HL-60 (cell line): ENCODE measurements at regions not wholly inside any gene's neighbourhood (a gene's known extent, or its start where the extent isn't known, plus 50 kb on each side); places are given as distances from the start of the nearest gene placed in this dataset.
"Not testable (repeated sequence)": the region's sequence is repeated elsewhere in the genome, so short reads cannot be mapped to it uniquely, and the experiment has no call there.

Source experiments
- DNase-seq, 2 experiments: peaks; one replicate each; pipeline ENCODE4 v3.0.0-alpha.2; 2010 to 2020; ENCODE audit warnings: low read depth in 1 of 2, low spot score in 1 of 2
- H3K27ac ChIP-seq: fragments of 250-450 bp; sonication (Bioruptor Pico); replicated peaks from 2 replicates; pipeline ENCODE4 v1.5.1; 2020; ENCODE audit warnings: mild to moderate bottlenecking, moderate library complexity
- H3K27me3 ChIP-seq: fragments of 250-450 bp; sonication (Bioruptor Pico); 2 replicates; pipeline ENCODE4 v1.5.1; 2021; ENCODE audit warnings: mild to moderate bottlenecking, moderate library complexity; ENCODE audit not compliant: insufficient read depth, poor library complexity, severe bottlenecking
- H3K4me3 ChIP-seq: replicated peaks from 2 replicates; pipeline ENCODE4 v1.5.1; 2011; ENCODE audit warnings: mild to moderate bottlenecking, control low read depth, low read length; ENCODE audit not compliant: insufficient read depth
- CTCF ChIP-seq: IDR thresholded peaks from one replicate; pipeline ENCODE4 v1.5.1; 2011; ENCODE audit warnings: low read length, control low read depth, inconsistent platforms; ENCODE audit not compliant: insufficient read depth
- GABPA ChIP-seq: IDR thresholded peaks from 2 replicates; pipeline ENCODE4 v1.6.1; 2012; ENCODE audit warnings: low read depth
- POLR2AphosphoS5 ChIP-seq: IDR thresholded peaks from 2 replicates; pipeline ENCODE4 v1.6.1; 2012; ENCODE audit warnings: low read depth
- REST ChIP-seq: IDR thresholded peaks from 2 replicates; pipeline ENCODE4 v1.6.1; 2012; ENCODE audit warnings: low read depth; ENCODE audit not compliant: insufficient replicate concordance
- SPI1 ChIP-seq: IDR thresholded peaks from 2 replicates; pipeline ENCODE4 v1.6.1; 2012; ENCODE audit warnings: low read depth, mild to moderate bottlenecking, borderline replicate concordance

- no peak overlapping the region for H3K4me3 ChIP-seq
- no peak overlapping the region for H3K27ac ChIP-seq
- DNase-seq, result no peak
- TF ChIP-seq POLR2AphosphoS5 (no peak), REST (no peak), SPI1 (no peak), GABPA (no peak), CTCF (no peak)
- no peaks in the 10 kb centered on the region for H3K27me3 ChIP-seq
These were observed 725.1 kb upstream of the FRG1 start for GRCh38 chr4:189215574-189215973.

- TF ChIP-seq CTCF (no peak), GABPA (no peak), POLR2AphosphoS5 (no peak)
- no peaks in the 10 kb centered on the region for H3K27me3 ChIP-seq
- DNase-seq, result no peak
- no peak overlapping the region for H3K4me3 ChIP-seq
- H3K27ac ChIP-seq, result no peak overlapping the region
These were observed 719.0 kb upstream of the FRG1 start for GRCh38 chr4:189221691-189222090.

GRCh38 chr4:189228726-189229125 lies 711.9 kb upstream of the FRG1 start:
- Histone ChIP-seq H3K27me3 (no peaks in the 10 kb centered on the region), H3K27ac (no peak overlapping the region), H3K4me3 (no peak overlapping the region)
- no peak for DNase-seq
- no peak for TF ChIP-seq GABPA
- no peak for TF ChIP-seq SPI1
- no peak for TF ChIP-seq POLR2AphosphoS5
- no peak for TF ChIP-seq REST
- no peak for TF ChIP-seq CTCF

- Histone ChIP-seq H3K27me3 (no peaks in the 10 kb centered on the region), H3K27ac (no peak overlapping the region), H3K4me3 (no peak overlapping the region)
- TF ChIP-seq POLR2AphosphoS5 (no peak), SPI1 (no peak), CTCF (no peak), REST (no peak), GABPA (no peak)
- no peak for DNase-seq
These were observed 708.4 kb upstream of the FRG1 start for GRCh38 chr4:189232274-189232673.

GRCh38 chr4:189233754-189234153 lies 706.9 kb upstream of the FRG1 start:
- H3K27ac ChIP-seq, H3K4me3 ChIP-seq, H3K27me3 ChIP-seq: not testable (repeated sequence)
- DNase-seq, result peak in 1 of 2 experiments; percentile 31

- H3K27me3 ChIP-seq, H3K27ac ChIP-seq, H3K4me3 ChIP-seq, DNase-seq: not testable (repeated sequence)
These were observed 705.7 kb upstream of the FRG1 start for GRCh38 chr4:189234948-189235347.
